ENCODE measurements at regions not wholly inside any gene's neighbourhood (a gene's known extent, or its start where the extent isn't known, plus 50 kb on each side); places are given as distances from the start of the nearest gene placed in this dataset.

DNA sequence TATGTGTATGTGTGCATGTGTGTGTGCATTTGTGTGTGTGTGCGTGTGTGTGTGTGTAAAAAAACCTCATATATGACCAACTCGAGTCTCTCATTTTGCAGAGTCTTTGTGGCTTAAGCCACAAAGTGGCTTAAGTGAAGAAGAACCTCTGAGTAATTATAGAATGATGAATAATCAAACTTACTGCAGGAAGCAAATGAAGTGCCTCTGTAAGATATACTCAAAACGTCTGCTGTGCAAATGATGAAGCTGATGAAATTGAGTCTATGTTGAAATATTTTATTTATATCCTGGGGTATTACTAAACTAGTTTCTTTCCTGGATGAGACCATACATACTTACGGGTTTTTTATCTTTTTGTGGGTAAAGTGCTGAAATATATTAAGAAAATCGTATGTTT lies 1198.7 kb downstream of the PCDH7 start:
- ATAC-seq = no peak
- TF ChIP-seq, protein P1, sequence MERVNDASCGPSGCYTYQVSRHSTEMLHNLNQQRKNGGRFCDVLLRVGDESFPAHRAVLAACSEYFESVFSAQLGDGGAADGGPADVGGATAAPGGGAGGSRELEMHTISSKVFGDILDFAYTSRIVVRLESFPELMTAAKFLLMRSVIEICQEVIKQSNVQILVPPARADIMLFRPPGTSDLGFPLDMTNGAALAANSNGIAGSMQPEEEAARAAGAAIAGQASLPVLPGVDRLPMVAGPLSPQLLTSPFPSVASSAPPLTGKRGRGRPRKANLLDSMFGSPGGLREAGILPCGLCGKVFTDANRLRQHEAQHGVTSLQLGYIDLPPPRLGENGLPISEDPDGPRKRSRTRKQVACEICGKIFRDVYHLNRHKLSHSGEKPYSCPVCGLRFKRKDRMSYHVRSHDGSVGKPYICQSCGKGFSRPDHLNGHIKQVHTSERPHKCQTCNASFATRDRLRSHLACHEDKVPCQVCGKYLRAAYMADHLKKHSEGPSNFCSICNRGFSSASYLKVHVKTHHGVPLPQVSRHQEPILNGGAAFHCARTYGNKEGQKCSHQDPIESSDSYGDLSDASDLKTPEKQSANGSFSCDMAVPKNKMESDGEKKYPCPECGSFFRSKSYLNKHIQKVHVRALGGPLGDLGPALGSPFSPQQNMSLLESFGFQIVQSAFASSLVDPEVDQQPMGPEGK (CRISPR knock-in tag; IDR thresholded peaks at IDR 0.05; ENCODE audit: borderline replicate concordance) = no peak
- TF ChIP-seq, protein P2, sequence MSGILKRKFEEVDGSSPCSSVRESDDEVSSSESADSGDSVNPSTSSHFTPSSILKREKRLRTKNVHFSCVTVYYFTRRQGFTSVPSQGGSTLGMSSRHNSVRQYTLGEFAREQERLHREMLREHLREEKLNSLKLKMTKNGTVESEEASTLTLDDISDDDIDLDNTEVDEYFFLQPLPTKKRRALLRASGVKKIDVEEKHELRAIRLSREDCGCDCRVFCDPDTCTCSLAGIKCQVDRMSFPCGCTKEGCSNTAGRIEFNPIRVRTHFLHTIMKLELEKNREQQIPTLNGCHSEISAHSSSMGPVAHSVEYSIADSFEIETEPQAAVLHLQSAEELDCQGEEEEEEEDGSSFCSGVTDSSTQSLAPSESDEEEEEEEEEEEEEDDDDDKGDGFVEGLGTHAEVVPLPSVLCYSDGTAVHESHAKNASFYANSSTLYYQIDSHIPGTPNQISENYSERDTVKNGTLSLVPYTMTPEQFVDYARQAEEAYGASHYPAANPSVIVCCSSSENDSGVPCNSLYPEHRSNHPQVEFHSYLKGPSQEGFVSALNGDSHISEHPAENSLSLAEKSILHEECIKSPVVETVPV (CRISPR knock-in tag; IDR thresholded peaks at IDR 0.05) = no peak
- TF ChIP-seq ESRRG (CRISPR knock-in tag; IDR thresholded peaks at IDR 0.05) (no peak), ZFP3 (CRISPR knock-in tag; IDR thresholded peaks at IDR 0.05) (no peak), ZC3H10 (CRISPR knock-in tag; IDR thresholded peaks at IDR 0.05) (no peak), TCF4 (CRISPR knock-in tag; IDR thresholded peaks at IDR 0.05; ENCODE audit: borderline replicate concordance) (no peak), ZNF565 (CRISPR knock-in tag; conservative IDR thresholded peaks at IDR 0.05; ENCODE audit: low read depth) (no peak), ZNF8 (CRISPR knock-in tag; IDR thresholded peaks at IDR 0.05) (no peak), TOX (CRISPR knock-in tag; IDR thresholded peaks at IDR 0.05; ENCODE audit: borderline replicate concordance) (no peak), ISL1 (CRISPR knock-in tag; IDR thresholded peaks at IDR 0.05) (no peak), PPARA (CRISPR knock-in tag; IDR thresholded peaks at IDR 0.05; ENCODE audit: borderline replicate concordance) (no peak), BACH2 (CRISPR knock-in tag; IDR thresholded peaks at IDR 0.05; ENCODE audit: borderline replicate concordance) (no peak), ZFP30 (CRISPR knock-in tag; IDR thresholded peaks at IDR 0.05) (no peak), SNAI2 (CRISPR knock-in tag; IDR thresholded peaks at IDR 0.05) (no peak)
- TF ChIP-seq, protein P3, sequence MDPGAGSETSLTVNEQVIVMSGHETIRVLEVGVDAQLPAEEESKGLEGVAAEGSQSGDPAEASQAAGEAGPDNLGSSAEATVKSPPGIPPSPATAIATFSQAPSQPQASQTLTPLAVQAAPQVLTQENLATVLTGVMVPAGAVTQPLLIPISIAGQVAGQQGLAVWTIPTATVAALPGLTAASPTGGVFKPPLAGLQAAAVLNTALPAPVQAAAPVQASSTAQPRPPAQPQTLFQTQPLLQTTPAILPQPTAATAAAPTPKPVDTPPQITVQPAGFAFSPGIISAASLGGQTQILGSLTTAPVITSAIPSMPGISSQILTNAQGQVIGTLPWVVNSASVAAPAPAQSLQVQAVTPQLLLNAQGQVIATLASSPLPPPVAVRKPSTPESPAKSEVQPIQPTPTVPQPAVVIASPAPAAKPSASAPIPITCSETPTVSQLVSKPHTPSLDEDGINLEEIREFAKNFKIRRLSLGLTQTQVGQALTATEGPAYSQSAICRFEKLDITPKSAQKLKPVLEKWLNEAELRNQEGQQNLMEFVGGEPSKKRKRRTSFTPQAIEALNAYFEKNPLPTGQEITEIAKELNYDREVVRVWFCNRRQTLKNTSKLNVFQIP (CRISPR knock-in tag; IDR thresholded peaks at IDR 0.05; ENCODE audit: borderline replicate concordance, low read depth) = no peak
- TF ChIP-seq, protein P4, sequence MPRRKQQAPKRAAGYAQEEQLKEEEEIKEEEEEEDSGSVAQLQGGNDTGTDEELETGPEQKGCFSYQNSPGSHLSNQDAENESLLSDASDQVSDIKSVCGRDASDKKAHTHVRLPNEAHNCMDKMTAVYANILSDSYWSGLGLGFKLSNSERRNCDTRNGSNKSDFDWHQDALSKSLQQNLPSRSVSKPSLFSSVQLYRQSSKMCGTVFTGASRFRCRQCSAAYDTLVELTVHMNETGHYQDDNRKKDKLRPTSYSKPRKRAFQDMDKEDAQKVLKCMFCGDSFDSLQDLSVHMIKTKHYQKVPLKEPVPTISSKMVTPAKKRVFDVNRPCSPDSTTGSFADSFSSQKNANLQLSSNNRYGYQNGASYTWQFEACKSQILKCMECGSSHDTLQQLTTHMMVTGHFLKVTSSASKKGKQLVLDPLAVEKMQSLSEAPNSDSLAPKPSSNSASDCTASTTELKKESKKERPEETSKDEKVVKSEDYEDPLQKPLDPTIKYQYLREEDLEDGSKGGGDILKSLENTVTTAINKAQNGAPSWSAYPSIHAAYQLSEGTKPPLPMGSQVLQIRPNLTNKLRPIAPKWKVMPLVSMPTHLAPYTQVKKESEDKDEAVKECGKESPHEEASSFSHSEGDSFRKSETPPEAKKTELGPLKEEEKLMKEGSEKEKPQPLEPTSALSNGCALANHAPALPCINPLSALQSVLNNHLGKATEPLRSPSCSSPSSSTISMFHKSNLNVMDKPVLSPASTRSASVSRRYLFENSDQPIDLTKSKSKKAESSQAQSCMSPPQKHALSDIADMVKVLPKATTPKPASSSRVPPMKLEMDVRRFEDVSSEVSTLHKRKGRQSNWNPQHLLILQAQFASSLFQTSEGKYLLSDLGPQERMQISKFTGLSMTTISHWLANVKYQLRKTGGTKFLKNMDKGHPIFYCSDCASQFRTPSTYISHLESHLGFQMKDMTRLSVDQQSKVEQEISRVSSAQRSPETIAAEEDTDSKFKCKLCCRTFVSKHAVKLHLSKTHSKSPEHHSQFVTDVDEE (CRISPR knock-in tag; IDR thresholded peaks at IDR 0.05) = no peak

DNA sequence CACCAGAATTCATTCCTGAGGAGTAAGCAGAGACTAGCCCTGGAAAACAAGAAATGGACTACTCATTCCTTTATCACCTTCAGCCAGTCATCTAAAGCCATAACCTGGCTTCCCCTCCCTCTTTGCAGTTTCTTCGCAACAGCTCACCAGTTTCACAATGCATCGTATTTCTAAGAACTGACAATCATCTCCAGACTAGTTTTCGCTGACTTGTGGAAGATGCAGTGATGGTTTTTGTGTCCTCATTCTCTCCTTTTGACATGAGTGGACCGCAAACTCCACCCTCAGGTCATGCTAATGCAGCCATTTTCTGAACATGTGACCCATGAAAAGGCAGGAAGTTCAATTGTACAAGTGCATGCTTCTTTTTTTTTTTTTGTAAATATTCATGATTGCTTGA lies 1203.5 kb downstream of the PCDH7 start:
- no peak for ATAC-seq
- no peak for TF ChIP-seq PPARA (CRISPR knock-in tag; IDR thresholded peaks at IDR 0.05; ENCODE audit: borderline replicate concordance)
- TF ChIP-seq OSR1 (CRISPR knock-in tag; IDR thresholded peaks at IDR 0.05) = no peak
- no peak for TF ChIP-seq ESRRG (CRISPR knock-in tag; IDR thresholded peaks at IDR 0.05)
- no peak for TF ChIP-seq GLIS3 (CRISPR knock-in tag; IDR thresholded peaks at IDR 0.05)
- no peak for TF ChIP-seq TCF4 (CRISPR knock-in tag; IDR thresholded peaks at IDR 0.05; ENCODE audit: borderline replicate concordance)
- TF ChIP-seq ZFP3 (CRISPR knock-in tag; IDR thresholded peaks at IDR 0.05) = no peak
- TF ChIP-seq, protein P1 (CRISPR knock-in tag; IDR thresholded peaks at IDR 0.05; ENCODE audit: borderline replicate concordance) = no peak
- no peak for TF ChIP-seq TOX (CRISPR knock-in tag; IDR thresholded peaks at IDR 0.05; ENCODE audit: borderline replicate concordance)
- no peak for TF ChIP-seq ISL1 (CRISPR knock-in tag; IDR thresholded peaks at IDR 0.05)
- TF ChIP-seq, protein P5, sequence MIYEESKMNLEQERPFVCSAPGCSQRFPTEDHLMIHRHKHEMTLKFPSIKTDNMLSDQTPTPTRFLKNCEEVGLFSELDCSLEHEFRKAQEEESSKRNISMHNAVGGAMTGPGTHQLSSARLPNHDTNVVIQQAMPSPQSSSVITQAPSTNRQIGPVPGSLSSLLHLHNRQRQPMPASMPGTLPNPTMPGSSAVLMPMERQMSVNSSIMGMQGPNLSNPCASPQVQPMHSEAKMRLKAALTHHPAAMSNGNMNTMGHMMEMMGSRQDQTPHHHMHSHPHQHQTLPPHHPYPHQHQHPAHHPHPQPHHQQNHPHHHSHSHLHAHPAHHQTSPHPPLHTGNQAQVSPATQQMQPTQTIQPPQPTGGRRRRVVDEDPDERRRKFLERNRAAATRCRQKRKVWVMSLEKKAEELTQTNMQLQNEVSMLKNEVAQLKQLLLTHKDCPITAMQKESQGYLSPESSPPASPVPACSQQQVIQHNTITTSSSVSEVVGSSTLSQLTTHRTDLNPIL (CRISPR knock-in tag; IDR thresholded peaks at IDR 0.05; ENCODE audit: low read depth) = no peak
- TF ChIP-seq CSDC2 (CRISPR knock-in tag; IDR thresholded peaks at IDR 0.05) = no peak
- no peak for TF ChIP-seq ZFP30 (CRISPR knock-in tag; IDR thresholded peaks at IDR 0.05)
- TF ChIP-seq ARNTL (CRISPR knock-in tag; IDR thresholded peaks at IDR 0.05; ENCODE audit: borderline replicate concordance, low read depth) = no peak
- TF ChIP-seq, protein P3 (CRISPR knock-in tag; IDR thresholded peaks at IDR 0.05; ENCODE audit: borderline replicate concordance, low read depth) = no peak
- no peak for TF ChIP-seq RARB (CRISPR knock-in tag; IDR thresholded peaks at IDR 0.05)
- TF ChIP-seq BACH2 (CRISPR knock-in tag; IDR thresholded peaks at IDR 0.05; ENCODE audit: borderline replicate concordance) = no peak
- TF ChIP-seq, protein P2 (CRISPR knock-in tag; IDR thresholded peaks at IDR 0.05) = no peak
- no peak for TF ChIP-seq ZC3H10 (CRISPR knock-in tag; IDR thresholded peaks at IDR 0.05)

Measured in SK-N-SH treated with all-trans-retinoic acid at 6 μM for 48 hours (cell line).